ENCODE measurements at regions not wholly inside any gene's neighbourhood (a gene's known extent, or its start where the extent isn't known, plus 50 kb on each side); places are given as distances from the start of the nearest gene placed in this dataset.

DNA sequence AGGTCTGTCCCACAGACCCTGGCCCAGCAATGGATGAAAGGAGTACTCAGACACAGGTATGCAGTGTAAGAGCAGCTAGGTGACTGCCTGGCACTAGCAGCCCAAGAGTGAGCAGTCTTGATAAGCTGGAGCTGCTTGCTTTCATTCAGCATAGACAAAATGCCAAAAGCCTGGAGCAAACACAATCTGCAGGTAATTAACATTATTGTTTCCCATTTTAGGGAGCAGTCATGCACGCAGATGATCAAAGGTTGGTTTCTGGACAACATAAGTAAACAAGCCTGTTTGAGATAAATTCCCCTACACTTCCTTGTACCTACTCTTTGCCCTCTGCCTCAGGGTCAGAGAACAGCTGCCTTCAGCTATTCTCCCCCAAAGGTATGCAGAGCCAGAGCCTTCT lies 73.7 kb upstream of the MSTN start:
- no peaks in the 10 kb centered on the region for H3K4me1 Mint-ChIP-seq (ENCODE audit: insufficient read depth, unreplicated experiment)
- no TSS peak for BruUV-seq (replicated peaks)
- intact Hi-C loops (cut with micrococcal nuclease) = no loop called here

DNA sequence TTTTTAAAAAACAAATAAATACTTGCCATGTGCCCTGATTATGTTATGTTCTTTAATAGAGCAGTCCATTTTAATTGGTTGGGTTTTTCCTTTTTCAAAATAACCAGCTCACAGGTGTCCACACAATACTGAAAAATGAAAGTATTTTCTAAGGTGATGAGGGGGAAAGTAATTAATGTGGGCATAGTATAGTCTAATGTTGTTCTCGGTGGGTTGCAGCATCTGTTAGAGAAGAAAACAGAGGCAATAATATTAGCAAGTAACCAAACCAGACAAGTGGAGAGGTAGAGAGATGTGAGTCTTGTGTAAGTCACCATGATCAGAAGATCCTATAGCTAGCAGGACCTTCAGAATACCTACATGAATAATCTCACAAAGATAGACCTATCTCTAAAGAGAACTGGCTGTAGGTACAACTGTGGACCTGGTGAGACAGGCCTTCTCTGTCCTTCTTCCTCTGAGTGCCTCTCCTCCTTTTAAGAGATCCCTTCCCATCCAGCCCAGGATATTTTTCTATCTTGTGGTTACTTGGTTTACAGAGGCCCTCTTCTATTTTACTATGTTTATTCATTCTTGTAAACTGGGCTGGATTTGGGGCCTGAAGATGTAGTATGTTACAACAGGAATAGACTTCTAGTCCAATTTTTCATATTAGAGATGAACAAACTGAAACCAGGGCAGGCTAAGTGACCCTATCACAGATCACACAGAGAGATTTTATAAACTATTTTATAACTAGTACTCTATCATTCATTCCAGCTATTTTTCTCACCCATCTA lies 67.1 kb upstream of the MSTN start:
- no peaks in the 10 kb centered on the region for H3K36me3 Mint-ChIP-seq (ENCODE audit: insufficient read depth, unreplicated experiment)
- no TSS peak for BruUV-seq (replicated peaks)
- no peak overlapping the region for H3K27ac Mint-ChIP-seq (ENCODE audit: low read depth, unreplicated experiment)
- H3K9me3 Mint-ChIP-seq (ENCODE audit: unreplicated experiment) = no peaks in the 10 kb centered on the region
- POLR2A ChIA-PET = interaction anchor here (0.6 kb wide), 1 partner anchor 407 kb away, joined by 5 read pairs; no protein-coding TSS in a partner anchor
- CTCF ChIA-PET = interaction anchor here (2.3 kb wide), 1 partner anchor 41 kb away, joined by 11 read pairs; no protein-coding TSS in a partner anchor
- H3K4me3 Mint-ChIP-seq (ENCODE audit: unreplicated experiment) = no peak overlapping the region
- H3K27me3 Mint-ChIP-seq (ENCODE audit: insufficient read depth, unreplicated experiment) = no peaks in the 10 kb centered on the region
- DNase-seq (ENCODE audit: unreplicated experiment) = no peak
- intact Hi-C loops (cut with micrococcal nuclease) = no loop called here
- H3K4me1 Mint-ChIP-seq (ENCODE audit: insufficient read depth, unreplicated experiment) = no peaks in the 10 kb centered on the region
- TF ChIP-seq, protein P1, sequence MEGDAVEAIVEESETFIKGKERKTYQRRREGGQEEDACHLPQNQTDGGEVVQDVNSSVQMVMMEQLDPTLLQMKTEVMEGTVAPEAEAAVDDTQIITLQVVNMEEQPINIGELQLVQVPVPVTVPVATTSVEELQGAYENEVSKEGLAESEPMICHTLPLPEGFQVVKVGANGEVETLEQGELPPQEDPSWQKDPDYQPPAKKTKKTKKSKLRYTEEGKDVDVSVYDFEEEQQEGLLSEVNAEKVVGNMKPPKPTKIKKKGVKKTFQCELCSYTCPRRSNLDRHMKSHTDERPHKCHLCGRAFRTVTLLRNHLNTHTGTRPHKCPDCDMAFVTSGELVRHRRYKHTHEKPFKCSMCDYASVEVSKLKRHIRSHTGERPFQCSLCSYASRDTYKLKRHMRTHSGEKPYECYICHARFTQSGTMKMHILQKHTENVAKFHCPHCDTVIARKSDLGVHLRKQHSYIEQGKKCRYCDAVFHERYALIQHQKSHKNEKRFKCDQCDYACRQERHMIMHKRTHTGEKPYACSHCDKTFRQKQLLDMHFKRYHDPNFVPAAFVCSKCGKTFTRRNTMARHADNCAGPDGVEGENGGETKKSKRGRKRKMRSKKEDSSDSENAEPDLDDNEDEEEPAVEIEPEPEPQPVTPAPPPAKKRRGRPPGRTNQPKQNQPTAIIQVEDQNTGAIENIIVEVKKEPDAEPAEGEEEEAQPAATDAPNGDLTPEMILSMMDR (IDR thresholded peaks at IDR 0.05; ENCODE audit: unreplicated experiment) = no peak

More for the DNA sequence above, 73.7 kb upstream of the MSTN start:
- H3K4me3 Mint-ChIP-seq (ENCODE audit: unreplicated experiment) = no peak overlapping the region
- H3K27me3 Mint-ChIP-seq (ENCODE audit: insufficient read depth, unreplicated experiment) = no peaks in the 10 kb centered on the region
- H3K9me3 Mint-ChIP-seq (ENCODE audit: unreplicated experiment) = peaks cover 6% of the 10 kb centered on the region
- no peak for DNase-seq (ENCODE audit: unreplicated experiment)
- CTCF ChIA-PET = interaction anchor here (0.7 kb wide), 1 partner anchor 65 kb away, joined by 3 read pairs; no protein-coding TSS in a partner anchor
- POLR2A ChIA-PET = interaction anchor here (0.8 kb wide), 1 partner anchor 10 kb away, joined by 3 read pairs; no protein-coding TSS in a partner anchor
- no peak overlapping the region for H3K27ac Mint-ChIP-seq (ENCODE audit: low read depth, unreplicated experiment)
- H3K36me3 Mint-ChIP-seq (ENCODE audit: insufficient read depth, unreplicated experiment) = no peaks in the 10 kb centered on the region
- TF ChIP-seq, protein P1 (IDR thresholded peaks at IDR 0.05; ENCODE audit: unreplicated experiment) = no peak

DNA sequence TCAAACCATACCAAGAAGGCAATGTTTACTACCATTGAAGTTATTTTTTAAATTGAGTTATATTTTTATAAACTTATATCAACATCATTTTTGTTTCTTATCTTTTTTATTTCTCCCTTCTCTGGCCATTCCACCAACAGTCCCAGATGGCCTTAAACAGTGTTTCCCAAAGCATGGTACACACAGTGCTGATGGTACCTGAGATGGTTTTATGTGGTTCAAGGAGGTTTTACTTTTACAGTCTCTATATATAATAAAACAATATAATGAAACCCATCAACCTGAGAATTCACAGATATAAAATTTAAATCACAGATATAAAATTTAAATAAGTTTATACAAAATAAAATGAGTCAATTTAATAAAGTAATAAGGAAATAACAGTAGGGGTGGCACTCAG lies 65.1 kb upstream of the MSTN start:
- ChIA-PET POLR2A (no interaction called here), CTCF (interaction anchor here (0.9 to 2.3 kb wide), 3 partner anchors 11 to 39 kb away, joined by 3 to 11 read pairs (median 8); no protein-coding TSS in a partner anchor)
- intact Hi-C loops (cut with micrococcal nuclease) = no loop called here
- Mint-ChIP-seq H3K36me3 (ENCODE audit: insufficient read depth, unreplicated experiment) (no peaks in the 10 kb centered on the region), H3K9me3 (ENCODE audit: unreplicated experiment) (no peaks in the 10 kb centered on the region), H3K4me3 (ENCODE audit: unreplicated experiment) (no peak overlapping the region), H3K4me1 (ENCODE audit: insufficient read depth, unreplicated experiment) (no peaks in the 10 kb centered on the region), H3K27me3 (ENCODE audit: insufficient read depth, unreplicated experiment) (no peaks in the 10 kb centered on the region), H3K27ac (ENCODE audit: low read depth, unreplicated experiment) (no peak overlapping the region)
- DNase-seq (ENCODE audit: unreplicated experiment) = no peak
- TF ChIP-seq, protein P1 (IDR thresholded peaks at IDR 0.05; ENCODE audit: unreplicated experiment) = no peak
- no TSS peak for BruUV-seq (replicated peaks)

DNA sequence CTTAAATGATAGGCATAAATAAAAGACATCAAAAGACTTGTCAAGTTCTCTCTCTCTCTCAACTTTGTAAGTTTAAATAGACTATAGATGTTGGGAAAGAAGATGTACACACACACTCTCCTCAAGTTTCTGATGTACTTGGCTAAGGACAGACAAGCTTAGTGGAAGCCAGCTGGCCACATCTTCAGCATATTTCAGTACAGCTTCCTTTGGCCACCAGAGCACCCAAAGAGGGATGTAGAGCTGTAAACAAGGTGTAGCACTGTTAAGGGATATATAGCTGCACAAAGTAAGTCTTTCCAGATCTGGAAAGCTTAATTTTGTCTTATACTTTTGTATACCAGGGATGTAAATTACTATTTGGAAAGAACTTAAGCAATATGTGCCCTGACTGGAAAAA lies 64.3 kb upstream of the MSTN start:
- no peak overlapping the region for H3K4me3 Mint-ChIP-seq (ENCODE audit: unreplicated experiment)
- intact Hi-C loops (cut with micrococcal nuclease) = no loop called here
- ChIA-PET POLR2A (interaction anchor here (1.0 kb wide), 1 partner anchor 9 kb away, joined by 3 read pairs; no protein-coding TSS in a partner anchor), CTCF (interaction anchor here (0.5 to 1.7 kb wide), 4 partner anchors 10 to 284 kb away, joined by 3 to 8 read pairs (median 4); no protein-coding TSS in a partner anchor)
- TF ChIP-seq, protein P1 (IDR thresholded peaks at IDR 0.05; ENCODE audit: unreplicated experiment) = no peak
- no peaks in the 10 kb centered on the region for H3K4me1 Mint-ChIP-seq (ENCODE audit: insufficient read depth, unreplicated experiment)
- H3K27me3 Mint-ChIP-seq (ENCODE audit: insufficient read depth, unreplicated experiment) = no peaks in the 10 kb centered on the region
- no peaks in the 10 kb centered on the region for H3K9me3 Mint-ChIP-seq (ENCODE audit: unreplicated experiment)
- no peak overlapping the region for H3K27ac Mint-ChIP-seq (ENCODE audit: low read depth, unreplicated experiment)
- DNase-seq (ENCODE audit: unreplicated experiment) = no peak
- H3K36me3 Mint-ChIP-seq (ENCODE audit: insufficient read depth, unreplicated experiment) = no peaks in the 10 kb centered on the region
- no TSS peak for BruUV-seq (replicated peaks)
